ENCODE measurements at regions not wholly inside any gene's neighbourhood (a gene's known extent, or its start where the extent isn't known, plus 50 kb on each side); places are given as distances from the start of the nearest gene placed in this dataset.
"Not testable (repeated sequence)": the region's sequence is repeated elsewhere in the genome, so short reads cannot be mapped to it uniquely, and the experiment has no call there.

DNA sequence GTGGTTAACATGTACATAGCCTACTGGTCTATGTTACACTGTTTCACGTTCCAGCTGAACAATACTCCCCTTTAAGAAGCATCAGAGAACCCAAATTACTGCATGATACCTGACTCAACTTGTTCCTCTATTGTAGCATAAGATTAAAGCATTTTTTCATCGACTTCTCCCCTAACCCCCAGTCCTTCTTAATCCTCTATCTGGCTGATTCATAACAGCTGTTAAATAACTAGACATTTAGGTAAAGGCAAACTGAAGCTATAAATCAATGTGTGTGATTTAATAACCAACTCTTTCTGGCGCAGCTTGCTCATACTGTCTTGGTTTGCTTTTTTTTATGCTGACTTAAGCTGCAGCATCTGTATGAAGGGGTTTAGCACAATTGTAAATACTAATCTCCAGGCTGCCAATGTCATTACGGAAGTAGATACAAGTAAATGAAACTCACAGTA, 94.2 kb upstream of the MTAP start:
- DNase-seq: no peak

- no peak for DNase-seq
Observed at GRCh38 chr9:21708856-21709255, 93.6 kb upstream of the MTAP start.

DNA sequence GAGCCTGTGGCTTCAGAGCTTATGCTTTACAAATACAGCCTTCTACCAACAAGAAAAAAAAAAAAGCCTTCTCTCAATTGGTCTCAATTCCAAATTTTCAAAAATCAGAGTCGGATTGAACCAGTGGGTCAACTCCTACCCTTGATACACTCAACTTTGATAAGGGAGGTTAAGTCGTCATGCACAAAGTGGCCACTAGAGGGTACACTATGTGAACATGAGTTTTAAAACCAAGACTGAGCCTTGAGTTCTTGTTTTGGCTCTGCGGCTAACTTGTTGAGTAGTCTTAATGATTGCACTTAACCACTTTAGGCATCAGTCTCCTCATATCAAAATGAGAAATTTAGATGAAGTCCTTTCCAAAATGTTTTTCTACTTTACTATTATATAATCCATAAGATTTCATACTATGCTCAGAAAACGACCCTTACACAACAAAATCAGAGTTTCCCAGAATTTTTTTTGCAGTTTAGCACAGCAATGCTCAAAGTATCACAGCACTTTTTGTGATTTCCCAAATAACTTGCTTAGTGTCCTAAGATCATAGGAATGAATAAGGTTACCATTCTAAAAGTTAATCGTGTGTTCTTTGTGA, 92.9 kb upstream of the MTAP start:
- DNase-seq: no peak

GRCh38 chr9:21710548-21711191, 91.8 kb upstream of the MTAP start:
- no peak for DNase-seq

GRCh38 chr9:21711504-21711903, 90.9 kb upstream of the MTAP start:
- DNase-seq: no peak

- DNase-seq: no peak
Observed at GRCh38 chr9:21715408-21715807, 87.0 kb upstream of the MTAP start.

DNA sequence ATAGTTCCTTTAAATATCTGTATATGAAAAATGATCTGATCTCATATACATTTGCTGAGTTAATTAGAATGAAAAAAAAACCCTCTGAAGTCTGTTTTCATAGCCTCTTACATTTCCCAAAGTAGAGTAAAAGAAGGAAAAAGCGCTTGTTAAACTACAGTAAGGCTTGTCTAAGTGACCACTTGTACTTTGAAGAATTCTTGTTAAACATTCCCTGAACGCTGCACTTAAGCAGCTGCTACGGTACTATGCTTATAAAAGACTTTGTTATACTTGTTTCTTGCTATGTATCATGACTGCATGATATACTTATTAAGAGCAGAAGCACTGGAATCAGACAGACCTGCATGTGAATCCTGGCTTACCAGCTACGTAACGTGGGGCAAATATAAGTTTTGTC, 81.7 kb upstream of the MTAP start:
- no peak for DNase-seq

GRCh38 chr9:21727411-21727810, 75.0 kb upstream of the MTAP start:
- not testable (repeated sequence) for DNase-seq

- no peak for DNase-seq
Observed at GRCh38 chr9:21728781-21729180, 73.7 kb upstream of the MTAP start.

DNA sequence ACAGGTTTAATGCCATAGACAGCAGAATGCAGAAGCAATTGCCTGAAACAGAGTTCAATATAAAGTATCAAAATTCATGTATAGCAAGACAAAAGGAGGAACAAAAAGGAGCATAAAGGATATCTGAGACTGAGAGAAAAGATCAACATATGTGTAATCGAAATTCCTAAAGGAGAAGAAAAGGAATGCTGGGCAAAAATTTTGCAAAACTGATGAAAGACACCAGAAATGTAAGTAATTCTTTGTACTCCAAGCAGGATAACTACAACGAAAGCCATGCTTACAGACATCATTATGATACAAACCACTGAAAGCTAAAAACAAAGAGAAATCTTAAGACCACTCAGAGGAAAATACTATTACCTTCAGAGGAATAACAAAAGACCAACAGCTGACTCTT, 72.8 kb upstream of the MTAP start:
- DNase-seq: no peak

DNA sequence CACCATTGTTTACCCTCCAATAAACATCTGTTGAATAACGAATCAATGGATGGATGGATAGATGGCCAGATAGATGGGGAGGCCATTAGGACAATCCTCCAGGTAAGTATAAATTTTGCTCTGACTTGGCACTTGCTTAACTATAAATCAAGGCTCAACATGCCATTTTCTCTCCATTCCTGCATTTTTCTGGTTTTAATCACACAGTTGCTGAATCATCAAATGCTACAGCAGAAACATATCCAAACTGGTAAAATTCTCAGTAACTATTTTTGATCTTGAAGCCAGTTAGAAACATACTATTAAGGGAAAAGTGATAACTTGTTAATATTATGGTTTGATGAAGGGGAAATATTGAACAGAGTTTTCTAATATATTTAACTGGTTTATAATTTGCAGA, 71.5 kb upstream of the MTAP start:
- DNase-seq: no peak

- DNase-seq: no peak
Observed at GRCh38 chr9:21741151-21741550, 61.3 kb upstream of the MTAP start.

GRCh38 chr9:21744320-21744719, 58.1 kb upstream of the MTAP start:
- no peak for DNase-seq

DNA sequence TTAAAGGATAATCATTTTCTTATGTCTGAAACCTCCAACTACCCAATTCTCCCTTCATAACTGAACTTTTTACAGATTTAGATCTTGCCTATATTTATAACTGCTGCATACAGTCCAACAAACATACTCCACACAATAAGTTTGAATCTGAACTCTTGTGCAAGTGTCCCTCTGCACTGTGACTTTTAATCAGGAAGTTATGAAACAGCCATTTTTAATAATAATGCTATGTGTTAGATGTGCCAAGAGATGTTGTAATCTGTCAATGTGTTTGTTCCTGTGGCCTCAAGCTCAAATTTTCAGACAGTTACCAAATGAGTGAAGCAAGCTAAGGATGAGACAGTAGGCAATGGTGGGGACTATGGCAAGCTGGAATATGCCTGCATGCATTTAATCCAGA, 57.6 kb upstream of the MTAP start:
- no peak for DNase-seq

- DNase-seq: no peak
Observed at GRCh38 chr9:21746550-21746949, 55.9 kb upstream of the MTAP start.

GRCh38 chr9:21747175-21747574, 55.3 kb upstream of the MTAP start:
- DNase-seq: no peak

DNA sequence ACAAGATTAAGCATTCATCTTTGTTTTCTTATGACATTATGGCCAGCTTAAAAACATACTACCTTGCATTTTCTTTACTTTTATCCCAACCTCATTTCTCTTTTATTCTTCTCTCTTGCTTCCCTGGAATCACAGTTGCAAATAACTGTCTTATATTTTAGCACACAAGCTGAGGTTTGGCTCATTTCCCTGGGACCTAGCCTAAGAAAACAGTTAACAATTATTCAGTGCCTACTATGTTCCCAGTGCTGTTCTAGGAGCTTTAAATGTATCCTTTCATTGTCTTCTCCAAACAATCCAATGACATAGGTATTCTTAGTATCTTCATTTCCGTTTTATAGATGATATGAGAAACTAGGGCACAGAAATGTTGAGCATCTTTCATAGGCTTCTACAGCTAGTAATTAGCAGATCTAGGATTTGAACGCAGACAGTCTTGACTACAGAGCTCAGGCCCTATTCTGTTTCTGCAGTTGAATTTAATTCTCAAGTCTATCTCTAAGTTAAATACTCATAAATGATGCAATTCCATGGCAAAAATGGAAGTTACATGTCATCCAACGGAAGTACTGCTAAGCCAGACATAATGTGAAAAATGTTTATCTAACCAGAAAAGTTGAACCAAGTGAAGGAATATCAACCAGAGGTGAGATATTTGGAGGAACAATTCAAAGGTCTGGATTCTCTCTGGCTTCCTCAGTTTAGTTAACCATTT, 52.3 kb upstream of the MTAP start:
- DNase-seq: no peak

DNA sequence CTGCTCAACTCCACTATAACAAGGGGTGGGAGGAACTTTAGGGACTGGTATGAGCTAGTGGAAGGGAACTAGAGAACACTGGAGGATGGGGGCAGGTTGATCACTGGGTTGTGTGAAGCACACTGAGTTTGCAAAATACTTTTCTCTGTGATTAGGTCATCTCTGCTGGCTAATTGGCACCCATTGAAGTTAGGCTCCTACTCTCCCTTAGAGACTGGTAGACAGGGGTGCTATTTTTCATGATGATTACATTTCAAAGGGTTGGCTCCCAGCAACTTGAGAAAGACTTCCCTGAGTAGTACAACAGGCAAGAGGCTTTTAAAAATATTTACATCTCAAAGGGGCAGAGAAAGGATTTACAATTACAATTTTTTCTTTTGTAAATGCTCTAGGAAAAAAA, 50.4 kb upstream of the MTAP start:
- no peak for DNase-seq

Data from DMS 273 treated with DMSO at 0.1 percent for 48 hours (cell line).